ENCODE measurements at regions not wholly inside any gene's neighbourhood (a gene's known extent, or its start where the extent isn't known, plus 50 kb on each side); places are given as distances from the start of the nearest gene placed in this dataset.

GRCh38 chr4:113845138-113845537, 83.6 kb upstream of the CAMK2D start:
- TF ChIP-seq CTCF (IDR thresholded peaks at IDR 0.05) (no peak), POLR2A (IDR thresholded peaks at IDR 0.05) (no peak), EP300 (IDR thresholded peaks at IDR 0.05) (no peak)
